ENCODE measurements at regions not wholly inside any gene's neighbourhood (a gene's known extent, or its start where the extent isn't known, plus 50 kb on each side); places are given as distances from the start of the nearest gene placed in this dataset.

DNA sequence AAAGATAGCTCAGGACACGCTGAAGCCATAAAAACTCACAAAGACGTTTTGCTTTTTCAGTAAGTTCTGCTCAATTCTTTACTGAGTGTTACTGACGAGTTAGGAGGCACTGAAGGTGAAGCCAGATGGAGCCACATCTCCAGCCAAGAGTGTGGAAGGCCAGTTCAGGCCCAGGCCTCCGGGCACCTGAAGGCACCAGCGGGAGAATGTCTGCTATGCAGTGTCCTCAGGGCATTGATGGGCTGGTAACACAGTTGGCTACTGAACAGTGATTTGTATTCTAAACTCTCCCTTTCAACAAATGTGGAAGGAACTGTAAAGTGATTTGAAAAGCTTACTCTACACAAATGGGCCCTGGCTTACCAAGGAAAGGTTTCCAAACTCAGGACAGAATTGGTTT, 64.8 kb upstream of the SVIL start:
- no peak for TF ChIP-seq POLR2A (IDR thresholded peaks at IDR 0.05)
- TF ChIP-seq, protein P1, sequence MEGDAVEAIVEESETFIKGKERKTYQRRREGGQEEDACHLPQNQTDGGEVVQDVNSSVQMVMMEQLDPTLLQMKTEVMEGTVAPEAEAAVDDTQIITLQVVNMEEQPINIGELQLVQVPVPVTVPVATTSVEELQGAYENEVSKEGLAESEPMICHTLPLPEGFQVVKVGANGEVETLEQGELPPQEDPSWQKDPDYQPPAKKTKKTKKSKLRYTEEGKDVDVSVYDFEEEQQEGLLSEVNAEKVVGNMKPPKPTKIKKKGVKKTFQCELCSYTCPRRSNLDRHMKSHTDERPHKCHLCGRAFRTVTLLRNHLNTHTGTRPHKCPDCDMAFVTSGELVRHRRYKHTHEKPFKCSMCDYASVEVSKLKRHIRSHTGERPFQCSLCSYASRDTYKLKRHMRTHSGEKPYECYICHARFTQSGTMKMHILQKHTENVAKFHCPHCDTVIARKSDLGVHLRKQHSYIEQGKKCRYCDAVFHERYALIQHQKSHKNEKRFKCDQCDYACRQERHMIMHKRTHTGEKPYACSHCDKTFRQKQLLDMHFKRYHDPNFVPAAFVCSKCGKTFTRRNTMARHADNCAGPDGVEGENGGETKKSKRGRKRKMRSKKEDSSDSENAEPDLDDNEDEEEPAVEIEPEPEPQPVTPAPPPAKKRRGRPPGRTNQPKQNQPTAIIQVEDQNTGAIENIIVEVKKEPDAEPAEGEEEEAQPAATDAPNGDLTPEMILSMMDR (IDR thresholded peaks at IDR 0.05): no peak
